Smooth muscle cell (in vitro differentiated cells): ENCODE measurements at regions not wholly inside any gene's neighbourhood (a gene's known extent, or its start where the extent isn't known, plus 50 kb on each side); places are given as distances from the start of the nearest gene placed in this dataset.

Source experiments
- DNase-seq: peaks from one replicate; lab custom pipeline; 2025; ENCODE audit not compliant: unreplicated experiment; lab: John Stamatoyannopoulos, UW
- H2AFZ ChIP-seq: fragments of 200-600 bp; sonication (generic); 2 replicates; pipeline ENCODE4 v1.6.0; 2016; ENCODE audit warnings: antibody characterized with exemption, low read depth, mild to moderate bottlenecking
- H3F3A ChIP-seq: fragments of 200-600 bp; sonication (generic); 2 replicates; pipeline ENCODE4 v1.6.0; 2017; ENCODE audit warnings: antibody characterized with exemption, low read depth
- H3K27ac ChIP-seq: fragments of 200-600 bp; sonication (generic); 2 replicates; pipeline ENCODE4 v1.5.1; 2016; ENCODE audit warnings: low read depth, mild to moderate bottlenecking
- H3K27me3 ChIP-seq: fragments of 200-600 bp; sonication (generic); 2 replicates; pipeline ENCODE4 v1.6.1; 2016; ENCODE audit warnings: low read depth, mild to moderate bottlenecking
- H3K36me3 ChIP-seq: fragments of 200-600 bp; sonication (generic); 2 replicates; pipeline ENCODE4 v1.5.1; 2016; ENCODE audit warnings: low read depth
- H3K4me1 ChIP-seq: fragments of 200-600 bp; sonication (generic); 2 replicates; pipeline ENCODE4 v1.5.1; 2016; ENCODE audit warnings: low read depth
- H3K4me2 ChIP-seq: fragments of 200-600 bp; sonication (generic); 2 replicates; pipeline ENCODE4 v1.6.0; 2016; ENCODE audit warnings: mild to moderate bottlenecking
- H3K4me3 ChIP-seq: fragments of 200-600 bp; sonication (generic); 2 replicates; pipeline ENCODE4 v1.5.1; 2016; ENCODE audit warnings: mild to moderate bottlenecking
- H3K79me2 ChIP-seq: fragments of 200-600 bp; sonication (generic); 2 replicates; pipeline ENCODE4 v1.6.0; 2016; ENCODE audit warnings: low read depth, mild to moderate bottlenecking
- H3K9ac ChIP-seq: fragments of 200-600 bp; sonication (generic); 2 replicates; pipeline ENCODE4 v1.6.0; 2016; ENCODE audit warnings: low read depth
- H3K9me3 ChIP-seq: fragments of 200-600 bp; sonication (generic); replicated peaks from 2 replicates; pipeline ENCODE4 v1.5.1; 2016; ENCODE audit warnings: low read depth
- H4K20me1 ChIP-seq: fragments of 200-600 bp; sonication (generic); 2 replicates; pipeline ENCODE4 v1.6.0; 2016; ENCODE audit warnings: low read depth
- WGBS: methylation state at CpG from one replicate; pipeline ENCODE4 v1.1.7; 2016; ENCODE audit warnings: low lambda C conversion rate; 5-methylcytosine and 5-hydroxymethylcytosine counted together
- TF ChIP-seq, protein P1 (sequence below): fragments of 200-600 bp; sonication (generic); IDR thresholded peaks from 2 replicates; pipeline ENCODE4 v1.5.1; 2017; ENCODE audit warnings: borderline replicate concordance, mild to moderate bottlenecking, antibody characterized with exemption; ENCODE audit not compliant: insufficient read depth, poor library complexity, severe bottlenecking

DNA sequence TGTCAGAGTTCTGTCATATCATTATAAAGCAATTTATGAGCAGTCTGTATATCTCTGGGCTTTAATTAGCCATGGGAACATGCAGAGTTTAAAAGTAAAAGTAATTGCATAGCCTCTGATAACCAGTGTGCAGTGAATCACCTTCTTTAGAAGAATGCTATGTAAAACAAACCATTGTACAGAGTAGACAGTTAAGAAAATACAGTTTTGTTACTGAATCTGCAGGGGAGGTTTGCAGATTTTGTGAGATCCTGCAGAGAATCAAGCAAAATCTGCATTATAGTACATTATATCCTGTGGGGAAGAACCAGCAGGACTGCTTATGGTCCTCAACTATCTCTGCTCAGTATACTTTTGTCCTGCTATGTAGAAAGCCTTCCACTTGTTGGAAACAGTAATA is 396.2 kb upstream of the NAALADL2 start:
- Histone ChIP-seq H3K36me3 (no peaks in the 10 kb centered on the region), H3K4me2 (no peak overlapping the region), H3K9ac (no peak overlapping the region), H3F3A (no peaks in the 10 kb centered on the region), H3K79me2 (no peaks in the 10 kb centered on the region), H3K27me3 (no peaks in the 10 kb centered on the region), H4K20me1 (no peaks in the 10 kb centered on the region), H3K27ac (no peak overlapping the region), H3K9me3 (no peaks in the 10 kb centered on the region), H3K4me3 (no peak overlapping the region), H2AFZ (no peak overlapping the region), H3K4me1 (no peaks in the 10 kb centered on the region)
- TF ChIP-seq, protein P1, sequence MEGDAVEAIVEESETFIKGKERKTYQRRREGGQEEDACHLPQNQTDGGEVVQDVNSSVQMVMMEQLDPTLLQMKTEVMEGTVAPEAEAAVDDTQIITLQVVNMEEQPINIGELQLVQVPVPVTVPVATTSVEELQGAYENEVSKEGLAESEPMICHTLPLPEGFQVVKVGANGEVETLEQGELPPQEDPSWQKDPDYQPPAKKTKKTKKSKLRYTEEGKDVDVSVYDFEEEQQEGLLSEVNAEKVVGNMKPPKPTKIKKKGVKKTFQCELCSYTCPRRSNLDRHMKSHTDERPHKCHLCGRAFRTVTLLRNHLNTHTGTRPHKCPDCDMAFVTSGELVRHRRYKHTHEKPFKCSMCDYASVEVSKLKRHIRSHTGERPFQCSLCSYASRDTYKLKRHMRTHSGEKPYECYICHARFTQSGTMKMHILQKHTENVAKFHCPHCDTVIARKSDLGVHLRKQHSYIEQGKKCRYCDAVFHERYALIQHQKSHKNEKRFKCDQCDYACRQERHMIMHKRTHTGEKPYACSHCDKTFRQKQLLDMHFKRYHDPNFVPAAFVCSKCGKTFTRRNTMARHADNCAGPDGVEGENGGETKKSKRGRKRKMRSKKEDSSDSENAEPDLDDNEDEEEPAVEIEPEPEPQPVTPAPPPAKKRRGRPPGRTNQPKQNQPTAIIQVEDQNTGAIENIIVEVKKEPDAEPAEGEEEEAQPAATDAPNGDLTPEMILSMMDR, result no peak
- DNase-seq, result no peak

DNA sequence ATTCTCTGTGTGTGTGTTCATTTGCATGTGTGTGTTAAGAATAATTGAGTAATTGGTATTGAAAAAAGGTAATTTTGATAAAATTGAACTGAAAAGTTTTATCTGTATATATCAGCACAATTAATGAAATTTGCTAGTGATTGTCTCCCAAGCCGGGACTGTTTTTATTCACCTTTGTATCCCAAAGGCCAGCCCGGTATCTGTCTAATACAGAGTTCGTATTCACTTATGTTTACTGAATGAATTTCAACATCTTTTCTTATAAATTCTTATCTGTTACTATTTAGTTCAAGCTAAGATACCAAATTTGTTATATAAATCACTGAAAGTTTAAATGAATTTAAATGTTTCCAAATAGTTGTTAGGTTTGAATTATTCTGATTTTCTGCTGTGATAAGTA is 394.0 kb upstream of the NAALADL2 start:
- Histone ChIP-seq H3K4me1 (no peaks in the 10 kb centered on the region), H3K9ac (no peak overlapping the region)
- WGBS, result 97% methylated on average over 3 of the region's 3 CpGs

DNA sequence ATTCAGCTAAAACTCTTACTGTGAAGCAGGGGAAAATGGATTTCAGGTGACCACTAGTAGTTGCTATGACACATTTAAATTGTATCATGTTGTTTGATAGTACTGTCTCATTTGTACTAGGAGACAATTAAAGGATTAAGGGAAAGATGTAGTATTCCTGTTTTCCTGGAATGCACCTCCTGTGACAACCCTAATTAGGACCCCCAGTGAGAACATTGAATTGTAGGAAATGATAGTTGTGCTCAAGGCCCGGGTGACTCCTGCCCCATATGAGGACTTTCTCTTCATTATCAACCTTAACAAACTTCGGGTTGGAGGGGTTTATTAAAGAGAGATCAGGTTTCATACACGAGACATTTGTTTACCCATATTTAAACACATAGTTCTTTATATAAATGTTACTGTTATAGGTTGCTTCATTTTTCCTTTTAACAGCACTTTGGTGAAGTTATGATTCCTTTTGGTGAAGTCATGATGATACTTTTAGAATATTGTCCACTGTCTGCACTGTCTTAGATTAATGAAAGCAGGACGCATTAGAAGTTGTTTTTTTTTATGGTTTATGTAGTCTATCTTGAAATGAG is 392.6 kb upstream of the NAALADL2 start:
- Histone ChIP-seq H4K20me1 (no peaks in the 10 kb centered on the region), H3K4me3 (no peak overlapping the region), H3K4me2 (no peak overlapping the region), H3K27ac (no peak overlapping the region), H3F3A (no peaks in the 10 kb centered on the region), H3K79me2 (no peaks in the 10 kb centered on the region), H3K36me3 (no peaks in the 10 kb centered on the region), H3K9me3 (no peaks in the 10 kb centered on the region), H3K9ac (no peak overlapping the region), H3K27me3 (no peaks in the 10 kb centered on the region), H3K4me1 (peaks cover 2% of the 10 kb centered on the region), H2AFZ (no peak overlapping the region)
- DNase-seq, result no peak
- WGBS, result 90% methylated on average over 4 of the region's 4 CpGs
- TF ChIP-seq, protein P1, result no peak

More for the DNA sequence above, 394.0 kb upstream of the NAALADL2 start:
- TF ChIP-seq, protein P1, result no peak
- H3K79me2 ChIP-seq, result no peaks in the 10 kb centered on the region
- no peak for DNase-seq
- no peak overlapping the region for H3K4me3 ChIP-seq
- no peak overlapping the region for H3K4me2 ChIP-seq
- H3K36me3 ChIP-seq, result no peaks in the 10 kb centered on the region
- no peak overlapping the region for H3K27ac ChIP-seq
- no peaks in the 10 kb centered on the region for H3F3A ChIP-seq
- H3K27me3 ChIP-seq, result no peaks in the 10 kb centered on the region
- no peaks in the 10 kb centered on the region for H3K9me3 ChIP-seq
- H4K20me1 ChIP-seq, result no peaks in the 10 kb centered on the region
- H2AFZ ChIP-seq, result no peak overlapping the region

DNA sequence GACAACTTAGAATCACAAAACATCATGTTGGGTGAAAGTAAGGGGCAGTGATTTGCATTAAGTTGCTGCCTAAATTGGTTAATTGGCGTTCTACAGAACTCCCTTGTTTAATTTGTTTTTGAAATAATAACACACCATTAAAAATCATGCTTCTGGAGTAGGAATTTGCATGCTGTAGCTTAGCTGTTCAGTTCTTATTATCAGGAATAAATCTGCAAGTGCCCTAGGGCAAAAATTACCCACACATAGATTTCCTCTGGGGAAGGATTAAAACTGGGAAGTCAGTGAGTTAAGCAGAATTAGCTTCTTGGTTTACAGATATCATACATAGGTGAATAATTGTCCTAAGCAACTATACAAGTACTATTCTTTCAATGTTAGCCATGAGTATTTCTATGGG is 381.6 kb upstream of the NAALADL2 start:
- Histone ChIP-seq H3K9ac (no peak overlapping the region), H3K79me2 (no peaks in the 10 kb centered on the region), H3K27me3 (no peaks in the 10 kb centered on the region), H3K4me2 (no peak overlapping the region), H3K27ac (no peak overlapping the region), H3K9me3 (no peaks in the 10 kb centered on the region), H2AFZ (no peak overlapping the region), H3F3A (no peaks in the 10 kb centered on the region), H4K20me1 (no peaks in the 10 kb centered on the region), H3K4me3 (no peak overlapping the region), H3K4me1 (no peaks in the 10 kb centered on the region), H3K36me3 (no peaks in the 10 kb centered on the region)
- 84% methylated on average over 1 of the region's 1 CpG for WGBS
- TF ChIP-seq, protein P1, result no peak
- no peak for DNase-seq
